Immature natural killer cell (primary cell): ENCODE measurements at regions not wholly inside any gene's neighbourhood (a gene's known extent, or its start where the extent isn't known, plus 50 kb on each side); places are given as distances from the start of the nearest gene placed in this dataset.

Experiments used
- DNase-seq, 3 donors: peaks; one replicate each; pipeline ENCODE4 v3.0.0; 2022; ENCODE audit warnings: mixed read lengths in 1 of 3
- H3K27ac Mint-ChIP-seq, 6 donors: one replicate each; pipeline ENCODE4 v1.8.0; 2020; ENCODE audit warnings: mixed read lengths in 6 of 6, mild to moderate bottlenecking in 5 of 6, inconsistent platforms in 4 of 6, moderate library complexity in 3 of 6
- H3K27me3 Mint-ChIP-seq, 3 donors: one replicate each; pipeline ENCODE4 v1.8.0; 2020 to 2021; ENCODE audit warnings: low read depth in 3 of 3, mild to moderate bottlenecking in 3 of 3, mixed read lengths in 3 of 3, moderate library complexity in 3 of 3, inconsistent platforms in 1 of 3
- H3K36me3 Mint-ChIP-seq, 3 donors: one replicate each; pipeline ENCODE4 v1.8.0; 2020; ENCODE audit warnings: mixed read lengths in 3 of 3, inconsistent platforms in 2 of 3, mild to moderate bottlenecking in 2 of 3
- H3K4me1 Mint-ChIP-seq, 2 donors: one replicate each; pipeline ENCODE4 v1.8.0; 2020; ENCODE audit warnings: inconsistent platforms in 2 of 2, mild to moderate bottlenecking in 2 of 2, mixed read lengths in 2 of 2, moderate library complexity in 1 of 2
- H3K4me3 Mint-ChIP-seq, 5 donors: one replicate each; pipeline ENCODE4 v1.8.0; 2020; ENCODE audit warnings: mild to moderate bottlenecking in 5 of 5, mixed read lengths in 5 of 5, inconsistent platforms in 3 of 5, moderate library complexity in 3 of 5
- H3K9me3 Mint-ChIP-seq, 6 donors: one replicate each; pipeline ENCODE4 v1.8.0; 2020; ENCODE audit warnings: mild to moderate bottlenecking in 6 of 6, mixed read lengths in 6 of 6, inconsistent platforms in 4 of 6, moderate library complexity in 3 of 6

DNA sequence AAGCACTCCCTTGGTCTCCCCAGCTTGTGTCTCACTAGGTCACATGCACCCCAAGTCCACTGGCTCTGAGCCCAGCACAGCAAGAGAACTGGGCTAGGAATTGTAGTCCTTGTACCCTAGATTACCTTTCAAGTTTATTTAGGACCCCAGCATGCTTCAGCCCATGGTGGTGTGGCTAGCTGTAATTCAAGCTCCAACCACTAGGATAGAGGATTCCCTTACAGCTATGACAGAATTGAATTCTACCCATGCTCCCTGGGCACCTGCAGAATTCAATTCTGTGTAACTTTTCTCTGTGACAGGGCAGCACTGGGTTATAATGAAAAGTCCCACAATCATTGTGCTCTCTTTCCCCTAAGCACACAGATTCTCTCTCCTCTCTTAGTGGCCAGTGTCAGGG lies 253.8 kb upstream of the DMD start:
- Mint-ChIP-seq H3K4me3 (no peak overlapping the region), H3K27ac (no peak overlapping the region), H3K36me3 (no peaks in the 10 kb centered on the region), H3K27me3 (no peaks in the 10 kb centered on the region), H3K9me3 (peaks cover 0 to 13% (median 4%) of the 10 kb centered on the region in 6 donors), H3K4me1 (no peaks in the 10 kb centered on the region)
- no peak for DNase-seq

DNA sequence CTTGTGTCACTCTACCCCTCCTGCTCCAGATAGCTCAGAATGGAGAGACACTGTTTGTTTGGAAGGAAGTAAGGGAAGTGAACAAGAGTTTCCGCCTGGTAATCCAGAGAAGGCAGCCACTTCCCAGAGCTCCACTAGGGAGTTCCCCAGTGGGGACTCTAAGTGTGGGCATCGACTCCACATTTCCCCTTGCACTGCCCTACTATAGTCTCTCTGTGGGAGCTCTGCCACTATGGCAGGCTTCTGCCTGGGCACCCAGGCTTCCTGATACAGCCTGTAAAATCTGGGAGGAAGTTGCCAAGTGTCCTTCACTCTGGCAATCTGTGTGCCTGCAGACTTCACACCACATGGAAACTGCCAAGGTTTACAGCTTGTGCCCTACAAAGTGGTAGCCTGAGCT lies 245.8 kb upstream of the DMD start:
- no peaks in the 10 kb centered on the region for H3K36me3 Mint-ChIP-seq
- H3K4me1 Mint-ChIP-seq, result no peaks in the 10 kb centered on the region
- no peak overlapping the region for H3K27ac Mint-ChIP-seq

DNA sequence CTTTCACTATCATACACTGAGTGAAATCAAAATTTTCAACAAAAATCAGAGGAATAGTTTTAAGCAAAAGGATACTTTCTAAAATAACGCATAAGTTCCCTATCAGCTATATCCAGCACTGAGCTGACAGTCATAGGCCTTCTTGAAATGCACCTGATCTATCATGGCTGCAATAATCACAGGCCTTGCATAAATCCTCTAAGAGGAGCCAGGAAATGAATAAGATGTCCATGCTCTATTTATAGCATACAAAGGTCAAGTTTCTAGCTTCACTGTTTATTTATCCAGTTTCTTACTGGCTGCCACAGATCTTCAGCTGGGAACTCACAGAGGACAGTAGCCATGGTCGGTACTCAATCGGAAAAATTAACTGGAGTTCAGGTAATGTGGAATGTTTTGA lies 235.9 kb upstream of the DMD start:
- peaks cover 0 to 9% (median under 1%) of the 10 kb centered on the region in 6 donors for H3K9me3 Mint-ChIP-seq
- H3K27ac Mint-ChIP-seq, result no peak overlapping the region
- H3K36me3 Mint-ChIP-seq, result no peaks in the 10 kb centered on the region
- DNase-seq, result no peak
- H3K27me3 Mint-ChIP-seq, result peaks cover 0 to 6% (median 3%) of the 10 kb centered on the region in 3 donors
- H3K4me1 Mint-ChIP-seq, result no peaks in the 10 kb centered on the region
- no peak overlapping the region for H3K4me3 Mint-ChIP-seq

More for the DNA sequence above, 245.8 kb upstream of the DMD start:
- no peak for DNase-seq
- Mint-ChIP-seq H3K4me3 (no peak overlapping the region), H3K9me3 (peaks cover 0 to 15% (median 3%) of the 10 kb centered on the region in 6 donors), H3K27me3 (peaks cover 0 to 1% (median 1%) of the 10 kb centered on the region in 3 donors)

DNA sequence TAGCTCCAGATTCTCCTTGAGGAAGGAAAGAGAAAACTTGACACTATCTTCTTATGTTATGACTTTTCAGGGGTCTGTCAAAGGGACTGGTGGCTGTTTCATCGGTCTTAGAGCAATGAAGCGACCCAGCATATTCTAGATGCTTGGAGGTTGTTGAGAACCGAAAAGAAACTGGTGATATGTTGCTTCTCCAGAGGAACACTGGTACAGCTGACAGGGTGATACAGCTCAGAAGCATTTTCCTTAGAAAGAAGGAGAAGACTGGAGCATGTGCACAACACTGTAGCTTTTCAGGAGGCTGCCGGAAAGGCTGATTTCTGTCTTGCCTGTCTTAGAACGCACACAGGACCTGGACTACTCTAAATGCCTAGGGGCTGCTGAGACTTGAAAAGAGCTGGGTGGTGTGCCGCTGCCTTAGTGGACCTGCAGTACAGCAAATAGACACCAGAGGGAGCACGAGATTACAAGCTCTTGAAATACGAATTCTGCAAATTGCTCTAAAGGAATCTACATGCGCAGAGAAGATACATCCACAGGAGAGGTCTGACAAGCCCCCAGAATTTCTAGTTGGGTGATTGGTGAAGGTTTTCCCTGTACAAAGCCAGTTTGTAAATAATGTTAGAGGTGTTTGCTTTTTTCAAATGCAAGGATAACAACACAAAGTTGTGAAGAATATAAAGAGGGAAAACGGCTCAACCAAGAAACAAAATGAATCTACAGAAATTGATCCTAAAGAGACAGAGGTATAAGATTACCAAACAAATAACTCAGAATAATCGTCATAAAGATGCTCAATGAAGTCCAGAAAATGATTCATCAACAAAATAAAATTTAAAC lies 223.1 kb upstream of the DMD start:
- Mint-ChIP-seq H3K4me1 (no peaks in the 10 kb centered on the region), H3K27ac (no peak overlapping the region), H3K4me3 (no peak overlapping the region), H3K27me3 (peaks cover 0 to 4% (median 0%) of the 10 kb centered on the region in 3 donors), H3K36me3 (no peaks in the 10 kb centered on the region), H3K9me3 (peaks cover 0 to 5% (median 1%) of the 10 kb centered on the region in 6 donors)
- DNase-seq, result peak; percentile 2 to 21 (median 21)

DNA sequence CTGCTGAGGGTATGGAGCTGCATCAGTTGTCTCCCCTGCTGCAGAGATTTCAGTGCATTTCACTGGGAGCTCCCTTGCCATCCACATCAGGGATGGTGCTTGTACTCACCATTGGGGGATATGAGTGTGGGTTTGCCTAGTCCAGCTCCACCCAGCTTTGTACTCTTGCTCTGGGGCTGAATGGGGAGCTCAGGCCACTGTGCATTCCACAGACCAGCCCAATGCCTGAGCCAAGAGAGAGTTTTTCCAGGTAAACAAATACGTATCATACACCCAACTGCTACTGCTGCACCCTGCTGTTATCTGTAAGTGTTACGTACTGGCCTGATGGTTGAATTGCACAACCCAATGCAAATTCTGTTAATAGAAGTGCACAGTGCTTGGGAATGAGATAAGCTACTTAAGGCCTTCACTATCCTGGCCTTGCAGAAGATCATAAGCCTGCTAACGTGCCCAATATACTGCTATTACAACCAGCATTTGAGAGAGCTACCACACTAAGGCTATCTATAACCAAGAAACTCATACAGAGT lies 205.0 kb upstream of the DMD start:
- H3K27ac Mint-ChIP-seq, result no peak overlapping the region
- no peak overlapping the region for H3K4me3 Mint-ChIP-seq
- no peaks in the 10 kb centered on the region for H3K36me3 Mint-ChIP-seq
- peaks cover 0 to 2% (median 0%) of the 10 kb centered on the region in 3 donors for H3K27me3 Mint-ChIP-seq
- H3K9me3 Mint-ChIP-seq, result peaks cover 0 to 14% (median 4%) of the 10 kb centered on the region in 6 donors
- H3K4me1 Mint-ChIP-seq, result no peaks in the 10 kb centered on the region
- DNase-seq, result no peak

GRCh38 chrX:33415459-33415858 lies 204.1 kb upstream of the DMD start:
- Mint-ChIP-seq H3K9me3 (peaks cover 0 to 14% (median 4%) of the 10 kb centered on the region in 6 donors), H3K27ac (no peak overlapping the region), H3K36me3 (no peaks in the 10 kb centered on the region)

GRCh38 chrX:33385546-33385945 lies 174.2 kb upstream of the DMD start:
- Mint-ChIP-seq H3K9me3 (peaks cover 0 to 16% (median 2%) of the 10 kb centered on the region in 6 donors), H3K27me3 (peaks cover 0 to 2% (median 2%) of the 10 kb centered on the region in 3 donors), H3K4me1 (no peaks in the 10 kb centered on the region), H3K27ac (no peak overlapping the region), H3K36me3 (no peaks in the 10 kb centered on the region), H3K4me3 (no peak overlapping the region)
- DNase-seq, result no peak

More at GRCh38 chrX:33415459-33415858, 204.1 kb upstream of the DMD start:
- Mint-ChIP-seq H3K4me1 (no peaks in the 10 kb centered on the region), H3K27me3 (peaks cover 0 to 3% (median 0%) of the 10 kb centered on the region in 3 donors), H3K4me3 (no peak overlapping the region)
- no peak for DNase-seq

GRCh38 chrX:33379839-33380238 lies 168.5 kb upstream of the DMD start:
- no peak overlapping the region for H3K27ac Mint-ChIP-seq
- DNase-seq, result no peak
- no peaks in the 10 kb centered on the region for H3K4me1 Mint-ChIP-seq
- H3K36me3 Mint-ChIP-seq, result peaks cover 0 to 3% (median 0%) of the 10 kb centered on the region in 3 donors
- peaks cover 0 to 5% (median 3%) of the 10 kb centered on the region in 3 donors for H3K27me3 Mint-ChIP-seq
- peaks cover 2 to 17% (median 4%) of the 10 kb centered on the region in 6 donors for H3K9me3 Mint-ChIP-seq
- H3K4me3 Mint-ChIP-seq, result no peak overlapping the region

- DNase-seq, result no peak
- H3K4me3 Mint-ChIP-seq, result no peak overlapping the region
- H3K36me3 Mint-ChIP-seq, result no peaks in the 10 kb centered on the region
- H3K9me3 Mint-ChIP-seq, result peaks cover 0 to 26% (median 10%) of the 10 kb centered on the region in 6 donors
- H3K27me3 Mint-ChIP-seq, result peaks cover 0 to 4% (median 2%) of the 10 kb centered on the region in 3 donors
- H3K4me1 Mint-ChIP-seq, result no peaks in the 10 kb centered on the region
- no peak overlapping the region for H3K27ac Mint-ChIP-seq
Observed at GRCh38 chrX:33357606-33358005, 146.3 kb upstream of the DMD start.

GRCh38 chrX:33339219-33339618 lies 127.9 kb upstream of the DMD start:
- no peak for DNase-seq
- H3K4me3 Mint-ChIP-seq, result no peak overlapping the region
- no peaks in the 10 kb centered on the region for H3K4me1 Mint-ChIP-seq
- H3K9me3 Mint-ChIP-seq, result peaks cover 0 to 7% (median 1%) of the 10 kb centered on the region in 6 donors
- H3K36me3 Mint-ChIP-seq, result no peaks in the 10 kb centered on the region
- no peaks in the 10 kb centered on the region for H3K27me3 Mint-ChIP-seq
- H3K27ac Mint-ChIP-seq, result no peak overlapping the region

GRCh38 chrX:33336783-33337182 lies 125.4 kb upstream of the DMD start:
- Mint-ChIP-seq H3K9me3 (peaks cover 0 to 7% (median 1%) of the 10 kb centered on the region in 6 donors), H3K4me3 (no peak overlapping the region), H3K27me3 (no peaks in the 10 kb centered on the region), H3K4me1 (no peaks in the 10 kb centered on the region), H3K36me3 (no peaks in the 10 kb centered on the region), H3K27ac (no peak overlapping the region)
- no peak for DNase-seq

- Mint-ChIP-seq H3K9me3 (peaks cover 0 to 7% (median 0%) of the 10 kb centered on the region in 6 donors), H3K27me3 (peaks cover 0 to 6% (median 0%) of the 10 kb centered on the region in 3 donors), H3K4me3 (no peak overlapping the region), H3K36me3 (no peaks in the 10 kb centered on the region), H3K27ac (no peak overlapping the region), H3K4me1 (no peaks in the 10 kb centered on the region)
- no peak for DNase-seq
Observed at GRCh38 chrX:33333271-33333670, 121.9 kb upstream of the DMD start.

- Mint-ChIP-seq H3K27me3 (peaks cover 0 to 6% (median 0%) of the 10 kb centered on the region in 3 donors), H3K9me3 (peaks cover 0 to 2% (median 0%) of the 10 kb centered on the region in 6 donors), H3K27ac (no peak overlapping the region), H3K4me3 (no peak overlapping the region), H3K36me3 (no peaks in the 10 kb centered on the region), H3K4me1 (no peaks in the 10 kb centered on the region)
- no peak for DNase-seq
Observed at GRCh38 chrX:33330798-33331197, 119.4 kb upstream of the DMD start.

GRCh38 chrX:33324099-33324498 lies 112.8 kb upstream of the DMD start:
- Mint-ChIP-seq H3K4me1 (no peaks in the 10 kb centered on the region), H3K36me3 (no peaks in the 10 kb centered on the region), H3K4me3 (no peak overlapping the region), H3K9me3 (peaks cover 0 to 9% (median 0%) of the 10 kb centered on the region in 6 donors), H3K27me3 (peaks cover 0 to 2% (median 2%) of the 10 kb centered on the region in 3 donors), H3K27ac (no peak overlapping the region)
- DNase-seq, result no peak
